ENCODE measurements at regions not wholly inside any gene's neighbourhood (a gene's known extent, or its start where the extent isn't known, plus 50 kb on each side); places are given as distances from the start of the nearest gene placed in this dataset.
"Not testable (repeated sequence)": the region's sequence is repeated elsewhere in the genome, so short reads cannot be mapped to it uniquely, and the experiment has no call there.

GRCh38 chr3:162629372-162629771, 1132.8 kb downstream of the OTOL1 start:
- H3K9me3 ChIP-seq (ENCODE audit: control insufficient read depth, low read length, poor library complexity, severe bottlenecking) = no peaks in the 10 kb centered on the region
- no peak overlapping the region for H3K4me3 Mint-ChIP-seq
- ATAC-seq (no peak), DNase-seq (no peak)
- no peaks in the 10 kb centered on the region for H3K36me3 Mint-ChIP-seq (ENCODE audit: low read depth)
- no peaks in the 10 kb centered on the region for H3K4me1 Mint-ChIP-seq
- H3K27me3 Mint-ChIP-seq = no peaks in the 10 kb centered on the region
- no peak overlapping the region for H3K27ac Mint-ChIP-seq

DNA sequence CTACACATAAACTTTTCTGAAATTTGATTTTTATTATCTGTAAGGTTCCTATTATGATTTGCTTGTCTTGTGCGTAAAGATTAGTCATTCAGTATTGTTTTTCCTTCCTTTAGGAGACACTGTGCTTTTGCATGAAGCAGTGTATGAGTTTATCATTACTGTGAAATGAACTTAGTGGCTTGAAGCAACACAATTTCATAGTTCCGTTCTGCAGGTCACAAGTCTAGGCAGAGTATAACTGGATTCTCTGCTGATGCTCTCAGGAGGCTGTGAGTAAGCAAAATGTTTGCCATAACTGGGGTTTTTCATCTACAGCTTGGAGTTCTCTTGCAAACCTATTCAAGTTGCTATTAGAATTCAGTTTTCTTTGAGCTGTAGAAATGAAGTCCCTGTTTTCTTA, 1136.1 kb downstream of the OTOL1 start:
- no peak overlapping the region for H3K4me3 Mint-ChIP-seq
- DNase-seq = no peak

DNA sequence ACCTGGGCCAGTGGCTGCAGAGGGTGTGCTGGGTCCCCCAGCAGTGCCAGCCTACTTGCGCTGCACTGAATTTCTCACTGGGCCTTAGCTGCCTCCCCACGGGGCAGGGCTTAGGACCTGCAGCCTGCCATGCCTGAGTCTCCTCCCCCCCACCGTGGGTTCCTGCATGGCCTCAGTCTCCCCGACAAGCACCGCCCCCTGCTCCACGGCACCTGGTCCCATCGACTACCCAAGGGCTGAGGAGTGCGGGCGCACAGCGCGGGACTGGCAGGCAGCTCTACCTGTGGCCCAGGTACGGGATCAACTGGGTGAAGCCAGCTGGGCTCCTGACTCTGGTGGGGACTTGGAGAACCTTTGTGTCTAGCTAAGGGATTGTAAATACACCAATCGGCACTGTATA, 1143.6 kb downstream of the OTOL1 start:
- H3K9me3 ChIP-seq (ENCODE audit: control insufficient read depth, low read length, poor library complexity, severe bottlenecking); H3K36me3 Mint-ChIP-seq (ENCODE audit: low read depth); H3K27me3 Mint-ChIP-seq; H3K4me1 Mint-ChIP-seq; DNase-seq; ATAC-seq; H3K4me3 Mint-ChIP-seq; H3K27ac Mint-ChIP-seq: not testable (repeated sequence)

More for the DNA sequence above, 1136.1 kb downstream of the OTOL1 start:
- no peaks in the 10 kb centered on the region for H3K9me3 ChIP-seq (ENCODE audit: control insufficient read depth, low read length, poor library complexity, severe bottlenecking)
- Mint-ChIP-seq H3K27ac (no peak overlapping the region), H3K4me1 (no peaks in the 10 kb centered on the region), H3K36me3 (ENCODE audit: low read depth) (no peaks in the 10 kb centered on the region), H3K27me3 (no peaks in the 10 kb centered on the region)
- ATAC-seq = no peak

DNA sequence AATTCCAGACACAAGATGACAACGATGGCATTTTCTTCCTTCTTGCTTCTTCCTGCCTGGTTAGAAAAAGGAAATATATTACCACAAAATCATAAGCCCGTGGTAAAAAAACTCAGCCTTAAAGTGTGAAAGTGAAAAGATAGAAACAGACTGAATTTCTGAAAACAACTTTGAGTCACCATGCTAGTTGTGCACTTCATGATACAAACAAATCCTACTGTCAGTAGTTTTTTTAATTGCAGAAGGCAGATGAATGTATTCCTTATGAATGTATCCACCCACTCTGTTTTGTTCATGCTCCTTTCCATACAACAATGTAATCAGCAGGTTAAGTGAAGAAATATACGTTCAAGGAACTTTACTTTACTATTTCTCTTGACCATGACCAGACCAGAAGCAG, 1144.7 kb downstream of the OTOL1 start:
- Mint-ChIP-seq H3K27ac (no peak overlapping the region), H3K36me3 (ENCODE audit: low read depth) (no peaks in the 10 kb centered on the region), H3K4me3 (no peak overlapping the region), H3K27me3 (no peaks in the 10 kb centered on the region), H3K4me1 (no peaks in the 10 kb centered on the region)
- DNase-seq = no peak
- H3K9me3 ChIP-seq (ENCODE audit: control insufficient read depth, low read length, poor library complexity, severe bottlenecking) = no peaks in the 10 kb centered on the region
- no peak for ATAC-seq

DNA sequence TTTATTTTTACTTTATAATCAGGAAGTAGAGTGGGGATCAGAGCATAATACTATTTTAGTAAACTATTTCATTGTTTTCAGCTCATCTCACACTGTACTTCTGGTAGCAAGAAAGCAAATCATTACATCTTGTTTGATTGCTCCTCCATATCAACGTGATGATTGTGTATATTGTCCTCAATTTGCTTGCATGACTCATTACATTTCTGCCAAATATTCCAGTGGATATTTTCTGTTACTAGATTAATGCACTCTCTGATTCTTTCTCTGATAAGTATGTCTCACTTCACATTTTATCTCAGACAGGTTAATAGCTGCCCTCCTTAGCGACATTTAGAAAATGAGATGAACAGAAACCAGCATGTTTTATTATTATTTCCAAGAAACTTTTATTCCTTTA, 1145.3 kb downstream of the OTOL1 start:
- Mint-ChIP-seq H3K27me3 (no peaks in the 10 kb centered on the region), H3K4me1 (no peaks in the 10 kb centered on the region), H3K36me3 (ENCODE audit: low read depth) (no peaks in the 10 kb centered on the region), H3K27ac (no peak overlapping the region), H3K4me3 (no peak overlapping the region)
- H3K9me3 ChIP-seq (ENCODE audit: control insufficient read depth, low read length, poor library complexity, severe bottlenecking) = no peaks in the 10 kb centered on the region
- no peak for ATAC-seq
- DNase-seq = no peak

DNA sequence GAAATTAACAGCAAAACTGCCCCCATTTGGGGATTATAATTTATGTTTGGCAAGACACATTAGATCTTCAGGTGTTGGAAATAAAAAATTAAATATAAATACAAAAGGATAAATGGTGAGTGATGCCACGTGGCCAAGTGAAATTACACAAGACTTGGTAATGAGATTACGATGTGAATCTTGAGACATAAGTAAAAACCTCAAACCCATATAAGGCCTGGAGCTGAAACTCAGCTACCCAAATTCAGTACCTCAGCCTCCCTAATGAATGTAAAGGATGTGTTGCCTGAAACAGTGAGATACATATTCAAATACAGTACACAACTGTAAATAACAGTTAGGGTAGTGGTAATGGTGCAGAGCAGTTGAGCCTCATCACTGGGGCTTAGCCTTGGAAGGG, 1146.6 kb downstream of the OTOL1 start:
- H3K4me3 Mint-ChIP-seq = no peak overlapping the region
- peaks cover 2% of the 10 kb centered on the region for H3K9me3 ChIP-seq (ENCODE audit: control insufficient read depth, low read length, poor library complexity, severe bottlenecking)
- no peak for DNase-seq
- no peaks in the 10 kb centered on the region for H3K36me3 Mint-ChIP-seq (ENCODE audit: low read depth)
- H3K27ac Mint-ChIP-seq = no peak overlapping the region
- no peaks in the 10 kb centered on the region for H3K27me3 Mint-ChIP-seq
- no peak for ATAC-seq
- no peaks in the 10 kb centered on the region for H3K4me1 Mint-ChIP-seq

- H3K9me3 ChIP-seq (ENCODE audit: control insufficient read depth, low read length, poor library complexity, severe bottlenecking) = peaks cover 2% of the 10 kb centered on the region
- no peak for DNase-seq
- Mint-ChIP-seq H3K4me3 (no peak overlapping the region), H3K4me1 (no peaks in the 10 kb centered on the region), H3K27ac (no peak overlapping the region), H3K36me3 (ENCODE audit: low read depth) (no peaks in the 10 kb centered on the region), H3K27me3 (no peaks in the 10 kb centered on the region)
- ATAC-seq = no peak
These were observed 1150.7 kb downstream of the OTOL1 start for GRCh38 chr3:162647321-162647720.

DNA sequence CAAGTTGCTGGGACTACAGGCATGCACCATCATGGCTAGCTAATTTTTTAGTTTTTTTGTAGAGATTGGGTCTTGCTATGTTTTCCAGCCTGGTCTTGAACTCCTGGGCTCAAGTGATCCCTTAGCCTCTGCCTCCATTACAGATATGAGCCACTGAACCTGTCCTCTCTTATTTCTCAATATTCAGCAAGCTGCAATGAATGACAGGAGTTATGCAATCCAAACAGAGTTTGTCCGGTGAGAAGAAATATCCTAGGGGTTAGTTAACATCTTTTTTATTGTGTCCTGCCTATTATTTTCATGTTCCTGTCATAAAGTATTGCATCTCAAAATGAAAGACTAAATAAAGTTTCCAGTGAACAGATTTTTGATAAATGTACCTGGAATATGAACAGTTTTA, 1161.4 kb downstream of the OTOL1 start:
- no peaks in the 10 kb centered on the region for H3K9me3 ChIP-seq (ENCODE audit: control insufficient read depth, low read length, poor library complexity, severe bottlenecking)
- ATAC-seq (no peak), DNase-seq (no peak)
- Mint-ChIP-seq H3K4me1 (no peaks in the 10 kb centered on the region), H3K36me3 (ENCODE audit: low read depth) (no peaks in the 10 kb centered on the region), H3K4me3 (no peak overlapping the region), H3K27ac (no peak overlapping the region), H3K27me3 (no peaks in the 10 kb centered on the region)

GRCh38 chr3:162665684-162666391, 1169.2 kb downstream of the OTOL1 start:
- Mint-ChIP-seq H3K27me3 (no peaks in the 10 kb centered on the region), H3K36me3 (ENCODE audit: low read depth) (no peaks in the 10 kb centered on the region)

GRCh38 chr3:162666835-162667234, 1170.2 kb downstream of the OTOL1 start:
- Mint-ChIP-seq H3K4me1 (no peaks in the 10 kb centered on the region), H3K27me3 (no peaks in the 10 kb centered on the region), H3K4me3 (no peak overlapping the region), H3K27ac (no peak overlapping the region), H3K36me3 (ENCODE audit: low read depth) (no peaks in the 10 kb centered on the region)
- H3K9me3 ChIP-seq (ENCODE audit: control insufficient read depth, low read length, poor library complexity, severe bottlenecking) = no peaks in the 10 kb centered on the region
- no peak for ATAC-seq
- no peak for DNase-seq

More at GRCh38 chr3:162665684-162666391, 1169.2 kb downstream of the OTOL1 start:
- no peak overlapping the region for H3K4me3 Mint-ChIP-seq
- ATAC-seq (no peak), DNase-seq (no peak)
- no peaks in the 10 kb centered on the region for H3K4me1 Mint-ChIP-seq
- no peaks in the 10 kb centered on the region for H3K9me3 ChIP-seq (ENCODE audit: control insufficient read depth, low read length, poor library complexity, severe bottlenecking)
- H3K27ac Mint-ChIP-seq = no peak overlapping the region

- Mint-ChIP-seq H3K36me3 (ENCODE audit: low read depth) (no peaks in the 10 kb centered on the region), H3K4me3 (no peak overlapping the region), H3K27ac (no peak overlapping the region), H3K27me3 (no peaks in the 10 kb centered on the region), H3K4me1 (no peaks in the 10 kb centered on the region)
- no peak for ATAC-seq
- no peak for DNase-seq
- H3K9me3 ChIP-seq (ENCODE audit: control insufficient read depth, low read length, poor library complexity, severe bottlenecking) = no peaks in the 10 kb centered on the region
These were observed 1173.6 kb downstream of the OTOL1 start for GRCh38 chr3:162670181-162670580.

DNA sequence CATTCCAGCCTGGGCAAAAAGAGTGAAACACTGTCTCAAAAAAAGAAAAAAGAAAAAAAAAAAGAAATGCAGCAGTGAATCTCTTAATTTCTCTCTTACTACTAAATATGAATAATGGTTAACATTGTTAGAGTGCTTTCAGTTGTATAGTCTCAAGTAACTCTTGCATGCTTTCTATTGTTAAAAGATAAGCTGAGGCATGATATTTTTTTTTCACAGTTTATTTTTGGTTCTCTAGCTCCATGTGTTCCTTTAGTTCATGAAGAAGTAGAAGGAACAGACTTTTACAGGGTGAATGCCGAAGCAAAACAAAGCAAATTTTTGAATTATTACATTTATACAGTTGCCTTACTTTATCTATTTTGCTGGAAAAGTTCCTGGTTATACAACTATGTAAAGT, 1180.9 kb downstream of the OTOL1 start:
- peaks cover 4% of the 10 kb centered on the region for H3K9me3 ChIP-seq (ENCODE audit: control insufficient read depth, low read length, poor library complexity, severe bottlenecking)
- Mint-ChIP-seq H3K36me3 (ENCODE audit: low read depth) (no peaks in the 10 kb centered on the region), H3K4me3 (no peak overlapping the region), H3K27me3 (no peaks in the 10 kb centered on the region), H3K4me1 (no peaks in the 10 kb centered on the region), H3K27ac (no peak overlapping the region)
- ATAC-seq (no peak), DNase-seq (no peak)

GRCh38 chr3:162678941-162679340, 1182.3 kb downstream of the OTOL1 start:
- Mint-ChIP-seq H3K27me3 (no peaks in the 10 kb centered on the region), H3K36me3 (ENCODE audit: low read depth) (no peaks in the 10 kb centered on the region), H3K4me3 (no peak overlapping the region), H3K4me1 (no peaks in the 10 kb centered on the region), H3K27ac (no peak overlapping the region)
- ATAC-seq = no peak
- H3K9me3 ChIP-seq (ENCODE audit: control insufficient read depth, low read length, poor library complexity, severe bottlenecking) = peaks cover 4% of the 10 kb centered on the region
- no peak for DNase-seq

DNA sequence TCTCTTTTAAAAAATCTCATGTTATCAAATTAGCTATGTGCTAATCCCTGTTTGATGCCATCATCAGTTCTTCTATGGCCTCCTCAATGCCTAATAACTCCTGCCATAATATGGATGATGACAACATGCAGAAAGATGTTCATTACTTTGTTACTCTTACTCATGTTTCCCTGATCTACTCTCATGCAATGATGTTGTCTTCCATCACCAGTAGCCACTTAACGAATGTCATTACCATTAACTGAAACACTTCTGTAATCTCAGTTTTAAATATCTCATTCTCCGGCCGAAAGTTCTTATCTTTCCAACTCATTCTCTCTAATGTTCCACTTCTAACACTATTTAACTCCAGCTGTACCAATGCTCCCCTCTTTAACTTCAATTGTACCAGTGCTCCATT, 1187.7 kb downstream of the OTOL1 start:
- no peak for DNase-seq
- Mint-ChIP-seq H3K4me3 (no peak overlapping the region), H3K27ac (no peak overlapping the region), H3K36me3 (ENCODE audit: low read depth) (no peaks in the 10 kb centered on the region), H3K4me1 (no peaks in the 10 kb centered on the region), H3K27me3 (no peaks in the 10 kb centered on the region)
- ATAC-seq = no peak
- H3K9me3 ChIP-seq (ENCODE audit: control insufficient read depth, low read length, poor library complexity, severe bottlenecking) = no peaks in the 10 kb centered on the region
